Thyroid gland (tissue), 4 donors: ENCODE measurements at regions not wholly inside any gene's neighbourhood (a gene's known extent, or its start where the extent isn't known, plus 50 kb on each side); places are given as distances from the start of the nearest gene placed in this dataset.

Experiments used
- CTCF ChIP-seq, 6 experiments: fragments of 200-600 bp in 3 of 6; fragments of 450-650 bp in 3 of 6; sonication (generic) in 3 of 6; IDR thresholded peaks; one replicate each; pipeline ENCODE4 v1.5.1; 2016 to 2019; ENCODE audit warnings: antibody characterized with exemption in 6 of 6, mild to moderate bottlenecking in 2 of 6, inconsistent platforms in 1 of 6, moderate library complexity in 1 of 6
- POLR2A ChIP-seq, 2 donors: fragments of 450-650 bp; IDR thresholded peaks; one replicate each; pipeline ENCODE4 v1.6.1; 2017; ENCODE audit warnings: antibody characterized with exemption in 2 of 2, mild to moderate bottlenecking in 2 of 2, moderate library complexity in 1 of 2

DNA sequence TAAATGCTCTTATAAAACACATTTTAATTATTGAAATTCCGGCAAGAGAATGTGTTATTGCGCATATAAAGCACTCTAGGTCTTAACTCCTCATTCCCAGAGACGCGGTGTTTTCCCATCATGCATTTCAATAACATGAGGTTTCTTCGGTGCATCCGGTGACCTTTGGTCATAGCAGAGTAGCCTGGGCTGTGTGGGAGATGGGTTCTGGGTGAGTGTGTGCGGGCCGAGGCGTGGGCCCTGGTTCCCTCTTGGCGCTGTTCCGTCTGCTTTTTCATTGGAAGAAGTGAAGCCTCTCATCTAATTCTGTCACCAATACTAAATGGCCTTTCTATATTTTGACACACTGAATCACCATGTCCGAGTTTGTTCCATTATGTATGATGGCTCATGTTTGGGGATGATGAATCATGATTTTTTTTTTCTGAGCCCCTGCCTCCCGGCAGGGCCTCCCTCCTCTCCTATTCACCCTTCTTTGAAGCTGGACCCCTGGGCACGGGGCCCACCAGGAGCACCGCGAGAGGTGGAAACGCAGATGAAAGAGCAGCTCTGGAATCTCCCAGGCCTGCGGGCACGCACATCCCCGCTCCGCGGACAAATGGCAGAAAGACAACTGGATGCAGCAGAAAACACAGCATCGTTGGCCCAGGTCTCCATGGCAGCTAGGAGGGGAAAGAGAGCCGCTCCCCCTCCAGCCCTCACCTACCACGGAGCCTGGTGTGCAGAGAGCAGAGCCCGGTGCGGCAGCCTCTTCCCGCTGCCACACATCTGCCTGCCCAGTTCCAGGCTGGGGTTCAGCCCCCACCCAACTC is 85.8 kb upstream of the HPCAL1 start:
- TF ChIP-seq CTCF (IDR thresholded peaks at IDR 0.05) (no peak), POLR2A (IDR thresholded peaks at IDR 0.05) (no peak)
